Breast epithelium (tissue), 4 donors: ENCODE measurements at regions not wholly inside any gene's neighbourhood (a gene's known extent, or its start where the extent isn't known, plus 50 kb on each side); places are given as distances from the start of the nearest gene placed in this dataset.

ENCODE experiments used
- DNase-seq, 2 donors: peaks; one replicate each; pipeline ENCODE4 v3.0.0-alpha.2; 2019; ENCODE audit warnings: low spot score in 2 of 2
- H3K27ac ChIP-seq, 2 donors: fragments of 200-600 bp; sonication (generic) in 1 of 2; one replicate each; pipeline ENCODE4 v1.5.1; 2016 to 2019; ENCODE audit warnings: mild to moderate bottlenecking in 1 of 2
- H3K27me3 ChIP-seq, 2 donors: fragments of 200-600 bp; sonication (generic) in 1 of 2; one replicate each; pipeline versions ENCODE4 v1.5.1 to v1.6.0; 2017 to 2019; ENCODE audit warnings: control low read depth in 1 of 2, mild to moderate bottlenecking in 1 of 2
- H3K36me3 ChIP-seq: fragments of 200-600 bp; one replicate; pipeline ENCODE4 v1.5.1; 2019
- H3K4me1 ChIP-seq, 2 donors: fragments of 200-600 bp; sonication (generic); one replicate each; pipeline ENCODE4 v1.5.1; 2016 to 2019; ENCODE audit warnings: control low read depth in 1 of 2
- H3K4me3 ChIP-seq, 3 donors: fragments of 200-600 bp; sonication (generic); 1 replicate in 2 of 3; 2 replicates in 1 of 3; pipeline ENCODE4 v1.5.1; 2016 to 2019; ENCODE audit warnings: mild to moderate bottlenecking in 3 of 3, moderate library complexity in 2 of 3
- H3K9me3 ChIP-seq, 2 donors: fragments of 200-600 bp; sonication (generic) in 1 of 2; one replicate each; pipeline ENCODE4 v1.5.1; 2016 to 2019; ENCODE audit warnings: control low read depth in 1 of 2
- POLR2A ChIP-seq: fragments of 450-650 bp; IDR thresholded peaks from one replicate; pipeline ENCODE4 v1.6.1; 2016; ENCODE audit warnings: antibody characterized with exemption, mild to moderate bottlenecking, moderate library complexity
- POLR2AphosphoS5 ChIP-seq, 3 donors: sonication (generic); formaldehyde crosslinking; IDR thresholded peaks; one replicate each; pipeline ENCODE4 v1.6.1; 2017; ENCODE audit warnings: antibody characterized with exemption in 3 of 3
- intact Hi-C: fragments of 100-400 bp; cut with DNase I; formaldehyde crosslinking; loops from one replicate; pipeline ENCODE4 v1.15.1; 2023; ENCODE audit warnings: low total_unique reads
- TF ChIP-seq, protein P1 (sequence below), 3 donors: fragments of 450-650 bp; IDR thresholded peaks; one replicate each; pipeline ENCODE4 v1.5.1; 2016 to 2017; ENCODE audit warnings: antibody characterized with exemption in 3 of 3, mild to moderate bottlenecking in 3 of 3, moderate library complexity in 3 of 3

- Histone ChIP-seq H3K27me3 (no peaks in the 10 kb centered on the region), H3K4me1 (no peaks in the 10 kb centered on the region), H3K36me3 (no peaks in the 10 kb centered on the region), H3K4me3 (no peak overlapping the region), H3K9me3 (peaks cover 0 to 10% of the 10 kb centered on the region in 2 donors), H3K27ac (no peak overlapping the region)
- no peak for DNase-seq
- TF ChIP-seq POLR2AphosphoS5 (IDR thresholded peaks at IDR 0.05): no peak
- no peak for TF ChIP-seq POLR2A
- TF ChIP-seq, protein P1, sequence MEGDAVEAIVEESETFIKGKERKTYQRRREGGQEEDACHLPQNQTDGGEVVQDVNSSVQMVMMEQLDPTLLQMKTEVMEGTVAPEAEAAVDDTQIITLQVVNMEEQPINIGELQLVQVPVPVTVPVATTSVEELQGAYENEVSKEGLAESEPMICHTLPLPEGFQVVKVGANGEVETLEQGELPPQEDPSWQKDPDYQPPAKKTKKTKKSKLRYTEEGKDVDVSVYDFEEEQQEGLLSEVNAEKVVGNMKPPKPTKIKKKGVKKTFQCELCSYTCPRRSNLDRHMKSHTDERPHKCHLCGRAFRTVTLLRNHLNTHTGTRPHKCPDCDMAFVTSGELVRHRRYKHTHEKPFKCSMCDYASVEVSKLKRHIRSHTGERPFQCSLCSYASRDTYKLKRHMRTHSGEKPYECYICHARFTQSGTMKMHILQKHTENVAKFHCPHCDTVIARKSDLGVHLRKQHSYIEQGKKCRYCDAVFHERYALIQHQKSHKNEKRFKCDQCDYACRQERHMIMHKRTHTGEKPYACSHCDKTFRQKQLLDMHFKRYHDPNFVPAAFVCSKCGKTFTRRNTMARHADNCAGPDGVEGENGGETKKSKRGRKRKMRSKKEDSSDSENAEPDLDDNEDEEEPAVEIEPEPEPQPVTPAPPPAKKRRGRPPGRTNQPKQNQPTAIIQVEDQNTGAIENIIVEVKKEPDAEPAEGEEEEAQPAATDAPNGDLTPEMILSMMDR (IDR thresholded peaks at IDR 0.05): no peak
- intact Hi-C loops: no loop called here
These were observed 128.5 kb downstream of the LURAP1L start for GRCh38 chr9:12903316-12903715.

DNA sequence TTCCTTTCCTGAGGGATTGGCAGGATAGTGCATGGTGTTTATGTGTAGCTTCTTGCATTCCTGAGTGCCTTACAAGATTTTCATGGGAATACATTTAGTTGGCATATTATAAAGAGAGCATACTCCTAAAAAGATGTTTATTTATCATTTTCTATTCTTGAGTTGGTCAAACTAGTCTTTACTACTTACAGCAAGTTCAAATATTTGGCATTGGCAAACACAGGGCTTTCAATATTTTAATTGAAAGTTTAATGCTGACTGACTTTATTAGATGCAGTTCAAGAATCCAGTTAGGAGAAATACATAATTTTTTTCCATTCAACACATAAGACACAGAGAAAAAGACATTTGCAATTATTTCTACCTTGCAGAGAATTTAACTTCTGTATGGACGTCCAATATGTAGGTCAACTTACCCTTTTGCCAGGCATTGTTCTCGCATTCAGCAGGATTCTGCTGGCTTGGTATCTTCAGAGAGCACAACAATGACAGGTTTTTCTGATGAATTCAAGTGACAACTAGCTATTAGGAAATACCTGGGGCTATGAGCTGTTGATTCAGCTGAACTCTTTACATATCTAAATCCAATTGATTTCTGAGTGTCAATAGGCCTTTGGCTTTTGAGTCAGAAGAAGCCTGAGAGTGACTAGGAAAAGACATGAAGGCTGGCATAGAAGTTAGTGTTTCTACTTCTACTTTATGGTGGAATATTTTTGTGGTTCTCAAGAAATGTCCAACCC, 129.6 kb downstream of the LURAP1L start:
- Histone ChIP-seq H3K27ac (no peak overlapping the region), H3K4me1 (no peaks in the 10 kb centered on the region), H3K27me3 (no peaks in the 10 kb centered on the region), H3K9me3 (peaks cover 0 to 3% of the 10 kb centered on the region in 2 donors), H3K36me3 (no peaks in the 10 kb centered on the region), H3K4me3 (no peak overlapping the region)
- DNase-seq: no peak
- TF ChIP-seq POLR2AphosphoS5 (IDR thresholded peaks at IDR 0.05): no peak
- TF ChIP-seq POLR2A: no peak
- intact Hi-C loops: no loop called here

- DNase-seq: no peak
- Histone ChIP-seq H3K27me3 (no peaks in the 10 kb centered on the region), H3K27ac (no peak overlapping the region), H3K4me1 (no peaks in the 10 kb centered on the region), H3K9me3 (no peaks in the 10 kb centered on the region), H3K4me3 (no peak overlapping the region), H3K36me3 (no peaks in the 10 kb centered on the region)
- TF ChIP-seq POLR2A: no peak
- TF ChIP-seq POLR2AphosphoS5 (IDR thresholded peaks at IDR 0.05): no peak
- TF ChIP-seq, protein P1 (IDR thresholded peaks at IDR 0.05): no peak
- intact Hi-C loops: no loop called here
These were observed 131.8 kb downstream of the LURAP1L start for GRCh38 chr9:12906646-12907045.

DNA sequence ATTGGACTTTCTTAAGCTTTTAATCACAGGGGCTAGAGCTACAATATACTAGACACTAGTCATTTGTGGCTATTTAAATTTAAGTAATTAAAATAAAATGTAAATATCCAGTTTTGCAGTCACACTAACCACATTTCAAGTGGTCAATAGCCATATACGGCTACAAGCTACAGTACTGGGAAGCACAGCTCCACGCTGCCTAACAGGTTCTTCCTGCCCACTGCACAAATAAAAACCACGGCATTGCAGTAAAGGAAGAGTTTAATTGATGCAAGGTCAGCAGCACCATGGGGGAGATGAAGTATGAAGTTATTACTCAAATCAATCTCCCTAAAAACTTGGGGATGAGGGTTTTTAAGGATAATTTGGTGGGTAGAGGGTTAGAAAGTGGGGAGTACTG, 134.1 kb downstream of the LURAP1L start:
- H3K9me3 ChIP-seq: no peaks in the 10 kb centered on the region
- H3K36me3 ChIP-seq: no peaks in the 10 kb centered on the region
- intact Hi-C loops: no loop called here
- H3K27me3 ChIP-seq: no peaks in the 10 kb centered on the region
- H3K4me3 ChIP-seq: no peak overlapping the region
- DNase-seq: no peak
- TF ChIP-seq POLR2A (no peak), POLR2AphosphoS5 (IDR thresholded peaks at IDR 0.05) (no peak)
- TF ChIP-seq, protein P1 (IDR thresholded peaks at IDR 0.05): no peak
- H3K4me1 ChIP-seq: no peaks in the 10 kb centered on the region
- H3K27ac ChIP-seq: no peak overlapping the region

DNA sequence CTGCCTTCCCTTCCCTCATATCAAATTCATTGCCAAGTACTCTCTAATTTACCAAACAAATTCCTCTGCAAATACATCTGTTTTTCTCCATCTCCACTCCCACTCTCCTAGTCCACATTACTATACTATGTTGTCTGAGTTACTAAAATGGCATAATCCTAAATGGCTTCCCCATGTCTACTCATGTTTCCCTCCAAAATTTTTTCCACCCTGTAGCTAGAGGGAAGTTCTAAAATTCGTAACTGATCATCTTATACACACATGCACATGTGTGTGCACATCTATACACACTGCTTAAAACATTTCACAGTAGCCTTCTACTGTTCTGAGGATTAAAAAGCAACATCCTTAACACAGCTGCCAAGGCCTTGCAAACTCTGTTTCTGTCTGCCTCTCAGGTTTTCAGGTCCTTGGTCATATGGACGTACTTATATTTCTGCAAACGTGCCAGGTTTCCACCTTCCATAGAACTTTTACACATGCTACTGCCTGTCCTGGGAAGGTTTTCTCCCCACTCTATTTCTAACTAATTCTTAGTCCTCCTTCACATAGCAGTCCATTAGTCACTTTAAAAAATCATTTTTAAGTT, 140.6 kb downstream of the LURAP1L start:
- Histone ChIP-seq H3K36me3 (no peaks in the 10 kb centered on the region), H3K27me3 (no peaks in the 10 kb centered on the region), H3K9me3 (no peaks in the 10 kb centered on the region), H3K4me1 (peaks cover 0 to 5% of the 10 kb centered on the region in 2 donors), H3K4me3 (no peak overlapping the region), H3K27ac (no peak overlapping the region)
- TF ChIP-seq, protein P1 (IDR thresholded peaks at IDR 0.05): no peak
- TF ChIP-seq POLR2AphosphoS5 (IDR thresholded peaks at IDR 0.05) (no peak), POLR2A (no peak)
- intact Hi-C loops: no loop called here
- no peak for DNase-seq
